H9 (cell line): ENCODE measurements at regions not wholly inside any gene's neighbourhood (a gene's known extent, or its start where the extent isn't known, plus 50 kb on each side); places are given as distances from the start of the nearest gene placed in this dataset.

Source experiments
- DNase-seq: peaks from one replicate; pipeline ENCODE4 v3.0.0-alpha.2; 2017
- H2AFZ ChIP-seq: one replicate; pipeline ENCODE4 v1.6.1; 2013; ENCODE audit warnings: mild to moderate bottlenecking, low read length, control low read depth, moderate library complexity
- H2AK5ac ChIP-seq: 2 replicates; pipeline ENCODE4 v1.6.1; 2013; ENCODE audit warnings: low read length, control low read depth, mixed read lengths; ENCODE audit not compliant: insufficient read length
- H2BK120ac ChIP-seq: one replicate; pipeline ENCODE4 v1.6.1; 2013; ENCODE audit warnings: low read depth, mild to moderate bottlenecking, low read length, control low read depth, inconsistent platforms; ENCODE audit not compliant: poor library complexity, severe bottlenecking
- H2BK12ac ChIP-seq: 2 replicates; pipeline ENCODE4 v1.6.1; 2013; ENCODE audit warnings: low read length, control low read depth, mixed read lengths, low read depth; ENCODE audit not compliant: insufficient read length
- H2BK15ac ChIP-seq: 2 replicates; pipeline ENCODE4 v1.6.1; 2013; ENCODE audit warnings: low read depth, low read length, control low read depth
- H2BK20ac ChIP-seq: one replicate; pipeline ENCODE4 v1.6.1; 2013; ENCODE audit warnings: low read depth, mild to moderate bottlenecking, low read length, control low read depth, inconsistent platforms; ENCODE audit not compliant: poor library complexity, severe bottlenecking
- H2BK5ac ChIP-seq: 2 replicates; pipeline ENCODE4 v1.6.1; 2013; ENCODE audit warnings: low read length, control low read depth, mixed read lengths; ENCODE audit not compliant: insufficient read length
- H3K14ac ChIP-seq: 2 replicates; pipeline ENCODE4 v1.6.1; 2013; ENCODE audit warnings: low read length, control low read depth; ENCODE audit not compliant: insufficient read depth
- H3K18ac ChIP-seq: 2 replicates; pipeline ENCODE4 v1.6.1; 2013; ENCODE audit warnings: low read depth, mild to moderate bottlenecking, mixed read lengths, low read length, control low read depth; ENCODE audit not compliant: insufficient read length
- H3K23ac ChIP-seq: 2 replicates; pipeline ENCODE4 v1.6.1; 2013; ENCODE audit warnings: low read length, control low read depth, mixed read lengths, low read depth; ENCODE audit not compliant: insufficient read length
- H3K23me2 ChIP-seq: 2 replicates; pipeline ENCODE4 v1.6.1; 2013; ENCODE audit warnings: low read depth, mild to moderate bottlenecking, mixed read lengths, low read length, control low read depth; ENCODE audit not compliant: insufficient read length, poor library complexity, severe bottlenecking
- H3K27ac ChIP-seq: 2 replicates; pipeline ENCODE4 v1.5.1; 2013; ENCODE audit warnings: low read length, control low read depth, mixed read lengths, low read depth; ENCODE audit not compliant: insufficient read length
- H3K27me3 ChIP-seq: 2 replicates; pipeline ENCODE4 v1.6.1; 2013; ENCODE audit warnings: low read length, control low read depth, inconsistent platforms; ENCODE audit not compliant: insufficient read depth
- H3K4ac ChIP-seq: 2 replicates; pipeline ENCODE4 v1.6.1; 2013; ENCODE audit warnings: low read depth, mild to moderate bottlenecking, control low read depth, inconsistent platforms, low read length, moderate library complexity
- H3K4me1 ChIP-seq: 2 replicates; pipeline ENCODE4 v1.6.1; 2013; ENCODE audit warnings: low read length, control low read depth, inconsistent platforms; ENCODE audit not compliant: insufficient read depth
- H3K4me2 ChIP-seq: 2 replicates; pipeline ENCODE4 v1.6.1; 2013; ENCODE audit warnings: low read length, control low read depth, mixed read lengths; ENCODE audit not compliant: insufficient read length, insufficient read depth
- H3K56ac ChIP-seq: 2 replicates; pipeline ENCODE4 v1.6.1; 2013; ENCODE audit warnings: low read depth, mild to moderate bottlenecking, mixed read lengths, low read length, control low read depth; ENCODE audit not compliant: insufficient read length
- H3K79me1 ChIP-seq: 2 replicates; pipeline ENCODE4 v1.6.1; 2013; ENCODE audit warnings: low read depth, mild to moderate bottlenecking, moderate library complexity, low read length, control low read depth, inconsistent platforms; ENCODE audit not compliant: insufficient read depth, poor library complexity, severe bottlenecking
- H3K79me2 ChIP-seq: 2 replicates; pipeline ENCODE4 v1.6.1; 2013; ENCODE audit warnings: low read length, control low read depth, inconsistent platforms; ENCODE audit not compliant: insufficient read depth
- H3K9ac ChIP-seq: 2 replicates; pipeline ENCODE4 v1.6.1; 2013; ENCODE audit warnings: low read length, control low read depth, mixed read lengths; ENCODE audit not compliant: insufficient read length; ENCODE audit errors: extremely low read depth
- H3K9me3 ChIP-seq: one replicate; pipeline ENCODE4 v1.6.1; 2013; ENCODE audit warnings: low read depth, low read length, inconsistent platforms; ENCODE audit not compliant: control insufficient read depth
- H3T11ph ChIP-seq: one replicate; pipeline ENCODE4 v1.6.1; 2013; ENCODE audit warnings: mild to moderate bottlenecking, low read length, control low read depth, inconsistent platforms
- H4K20me1 ChIP-seq: one replicate; pipeline ENCODE4 v1.6.1; 2013; ENCODE audit not compliant: control insufficient read depth, insufficient read length, insufficient read depth
- H4K5ac ChIP-seq: 2 replicates; pipeline ENCODE4 v1.6.1; 2013; ENCODE audit warnings: low read depth, mild to moderate bottlenecking, mixed read lengths, low read length, control low read depth; ENCODE audit not compliant: insufficient read length
- H4K8ac ChIP-seq: replicated peaks from 2 replicates; pipeline ENCODE4 v1.6.1; 2013; ENCODE audit warnings: low read length, control low read depth, mixed read lengths, low read depth; ENCODE audit not compliant: insufficient read length
- H4K91ac ChIP-seq: 2 replicates; pipeline ENCODE4 v1.6.1; 2013; ENCODE audit warnings: low read depth, mild to moderate bottlenecking, moderate library complexity, mixed read lengths, low read length, control low read depth; ENCODE audit not compliant: insufficient read length
- H3K27ac Mint-ChIP-seq, 3 experiments: 2 replicates in 2 of 3; 3 replicates in 1 of 3; pipeline ENCODE4 v1.8.0; 2020 to 2021; ENCODE audit warnings: mixed read lengths in 3 of 3, mild to moderate bottlenecking in 1 of 3, moderate library complexity in 1 of 3
- H3K27me3 Mint-ChIP-seq: 2 replicates; pipeline ENCODE4 v1.8.0; 2021; ENCODE audit warnings: low read depth, mild to moderate bottlenecking, moderate library complexity, mixed read lengths
- H3K36me3 Mint-ChIP-seq, 3 experiments: 2 replicates in 2 of 3; 3 replicates in 1 of 3; pipeline ENCODE4 v1.8.0; 2020 to 2021; ENCODE audit warnings: low read depth in 3 of 3, mixed read lengths in 3 of 3; ENCODE audit not compliant: insufficient read depth in 1 of 3
- H3K4me1 Mint-ChIP-seq, 2 experiments: 2 replicates each; pipeline ENCODE4 v1.8.0; 2020; ENCODE audit warnings: mixed read lengths in 2 of 2
- H3K4me3 Mint-ChIP-seq, 2 experiments: 2 replicates in 1 of 2; 3 replicates in 1 of 2; pipeline ENCODE4 v1.8.0; 2020 to 2021; ENCODE audit warnings: mild to moderate bottlenecking in 2 of 2, mixed read lengths in 2 of 2, moderate library complexity in 1 of 2
- H3K9me3 Mint-ChIP-seq, 2 experiments: 2 replicates in 1 of 2; 3 replicates in 1 of 2; pipeline ENCODE4 v1.8.0; 2020; ENCODE audit warnings: mild to moderate bottlenecking in 2 of 2, mixed read lengths in 2 of 2, moderate library complexity in 1 of 2
- WGBS: extraction: QIAGEN DNeasy Blood & Tissue Kit; methylation state at CpG from one replicate; pipeline ENCODE4 v1.1.7; 2013; ENCODE audit warnings: missing lambda C conversion rate, low lambda C conversion rate, mixed read lengths; ENCODE audit not compliant: insufficient read length; ENCODE audit errors: extremely low coverage; 5-methylcytosine and 5-hydroxymethylcytosine counted together
- TF ChIP-seq, protein P1 (sequence below): fragments of 200-600 bp; sonication (generic); conservative IDR thresholded peaks from 3 replicates; pipeline ENCODE4 v1.8.0; 2021; ENCODE audit warnings: antibody characterized with exemption, mild to moderate bottlenecking

DNA sequence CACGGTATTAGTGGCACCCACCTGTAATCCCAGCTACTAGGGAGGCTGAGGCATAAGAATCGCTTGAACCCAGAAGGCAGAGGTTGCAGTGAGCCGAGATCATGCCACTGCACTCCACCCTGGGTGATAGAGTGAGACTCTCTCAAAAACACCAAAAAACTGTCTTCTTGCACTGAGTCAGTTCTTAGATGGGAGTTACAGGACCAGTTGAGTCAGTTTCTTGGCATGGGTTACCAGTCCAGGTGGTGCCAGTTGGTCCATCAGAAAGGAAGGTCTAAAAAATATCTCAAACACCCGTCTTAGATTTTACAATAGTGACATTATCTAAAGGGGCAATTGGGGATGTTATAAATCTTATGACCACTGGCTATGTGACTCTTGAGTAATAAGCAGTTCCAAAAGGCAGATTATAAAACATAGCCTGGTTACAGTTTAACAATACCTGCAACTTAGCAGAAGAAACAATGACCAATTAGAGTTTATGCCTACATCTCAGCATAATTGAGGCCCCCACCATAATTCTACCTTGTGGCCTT lies 206.9 kb upstream of the FGGY start:
- no peaks in the 10 kb centered on the region; the same call in 1 of the 2 replicates for H3K27me3 Mint-ChIP-seq
- H3K4me3 Mint-ChIP-seq, result no peak overlapping the region
- Histone ChIP-seq H3K27ac (no peak overlapping the region), H2AK5ac (no peak overlapping the region), H3T11ph (no peak overlapping the region), H3K23me2 (no peaks in the 10 kb centered on the region), H2BK15ac (no peak overlapping the region), H3K4ac (no peak overlapping the region), H4K5ac (no peak overlapping the region), H4K8ac (no peak overlapping the region), H3K79me2 (no peaks in the 10 kb centered on the region), H3K27me3 (no peaks in the 10 kb centered on the region), H3K4me2 (no peak overlapping the region), H3K79me1 (no peaks in the 10 kb centered on the region), H2BK20ac (no peak overlapping the region), H3K18ac (no peak overlapping the region), H3K23ac (no peak overlapping the region), H3K14ac (no peak overlapping the region), H2BK12ac (no peak overlapping the region), H4K20me1 (no peaks in the 10 kb centered on the region), H4K91ac (no peak overlapping the region), H2BK120ac (no peak overlapping the region), H3K9me3 (no peaks in the 10 kb centered on the region), H3K4me1 (peaks cover 4% of the 10 kb centered on the region; the same call in 1 of the 2 replicates), H2BK5ac (no peak overlapping the region), H3K9ac (no peak overlapping the region), H3K56ac (no peak overlapping the region), H2AFZ (no peak overlapping the region)
- H3K36me3 Mint-ChIP-seq, result peaks cover 0 to 10% (median 2%) of the 10 kb centered on the region in 3 experiments; a peak in 5 of 7 replicates
- no CpG with 5 or more reads among the region's 4 CpGs for WGBS
- TF ChIP-seq, protein P1, sequence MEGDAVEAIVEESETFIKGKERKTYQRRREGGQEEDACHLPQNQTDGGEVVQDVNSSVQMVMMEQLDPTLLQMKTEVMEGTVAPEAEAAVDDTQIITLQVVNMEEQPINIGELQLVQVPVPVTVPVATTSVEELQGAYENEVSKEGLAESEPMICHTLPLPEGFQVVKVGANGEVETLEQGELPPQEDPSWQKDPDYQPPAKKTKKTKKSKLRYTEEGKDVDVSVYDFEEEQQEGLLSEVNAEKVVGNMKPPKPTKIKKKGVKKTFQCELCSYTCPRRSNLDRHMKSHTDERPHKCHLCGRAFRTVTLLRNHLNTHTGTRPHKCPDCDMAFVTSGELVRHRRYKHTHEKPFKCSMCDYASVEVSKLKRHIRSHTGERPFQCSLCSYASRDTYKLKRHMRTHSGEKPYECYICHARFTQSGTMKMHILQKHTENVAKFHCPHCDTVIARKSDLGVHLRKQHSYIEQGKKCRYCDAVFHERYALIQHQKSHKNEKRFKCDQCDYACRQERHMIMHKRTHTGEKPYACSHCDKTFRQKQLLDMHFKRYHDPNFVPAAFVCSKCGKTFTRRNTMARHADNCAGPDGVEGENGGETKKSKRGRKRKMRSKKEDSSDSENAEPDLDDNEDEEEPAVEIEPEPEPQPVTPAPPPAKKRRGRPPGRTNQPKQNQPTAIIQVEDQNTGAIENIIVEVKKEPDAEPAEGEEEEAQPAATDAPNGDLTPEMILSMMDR, result no peak
- peaks cover 5% of the 10 kb centered on the region in 2 experiments; a peak in 4 of 5 replicates for H3K9me3 Mint-ChIP-seq
- no peak for DNase-seq
- H3K4me1 Mint-ChIP-seq, result peaks cover 7 to 16% of the 10 kb centered on the region in 2 experiments
- H3K27ac Mint-ChIP-seq, result no peak overlapping the region
